ENCODE measurements at regions not wholly inside any gene's neighbourhood (a gene's known extent, or its start where the extent isn't known, plus 50 kb on each side); places are given as distances from the start of the nearest gene placed in this dataset.
A peak's percentile ranks its signal among the peaks of the same experiment; 100 is the strongest.

GRCh38 chr16:73608911-73609310, 561.0 kb upstream of the ZFHX3 start:
- no peaks in the 10 kb centered on the region for H4K20me1 ChIP-seq (replicated peaks; ENCODE audit: insufficient read depth)
- no peaks in the 10 kb centered on the region for H3K36me3 Mint-ChIP-seq (ENCODE audit: low read depth)
- H3K36me3 ChIP-seq (ENCODE audit: insufficient read depth): no peaks in the 10 kb centered on the region
- H3K27me3 ChIP-seq (ENCODE audit: insufficient read depth): no peaks in the 10 kb centered on the region
- H3K27ac Mint-ChIP-seq: no peak overlapping the region
- no peak overlapping the region for H3K4me3 ChIP-seq
- H3K4me1 Mint-ChIP-seq: peaks cover 45% of the 10 kb centered on the region
- peak overlapping the region; percentile 10; the same call in 1 of the 2 replicates for H3K4me2 ChIP-seq
- H3K9me3 Mint-ChIP-seq: no peaks in the 10 kb centered on the region
- no peak for ATAC-seq
- no peak overlapping the region for H3K4me3 Mint-ChIP-seq
- H3K9me2 ChIP-seq (ENCODE audit: insufficient read depth): peaks cover 5% of the 10 kb centered on the region; the same call in 1 of the 2 replicates
- peaks cover 2% of the 10 kb centered on the region for H3K27me3 Mint-ChIP-seq (ENCODE audit: insufficient read depth, low read depth, poor library complexity)
- no peak for DNase-seq (ENCODE audit: low spot score)
- TF ChIP-seq NANOG (IDR thresholded peaks at IDR 0.05; ENCODE audit: borderline replicate concordance) (no peak), CREB1 (CRISPR knock-in tag; IDR thresholded peaks at IDR 0.05; ENCODE audit: low read depth) (no peak), STAT1 (IDR thresholded peaks at IDR 0.05; ENCODE audit: unreplicated experiment) (no peak), EZH2 (IDR thresholded peaks at IDR 0.05; ENCODE audit: low read depth, unreplicated experiment) (no peak), POLR2AphosphoS5 (IDR thresholded peaks at IDR 0.05; ENCODE audit: low read depth) (no peak), EZH2phosphoT487 (IDR thresholded peaks at IDR 0.05; ENCODE audit: unreplicated experiment) (no peak), ZNF331 (CRISPR knock-in tag; IDR thresholded peaks at IDR 0.05; ENCODE audit: low read depth) (no peak), ETS1 (IDR thresholded peaks at IDR 0.05) (no peak), REST (IDR thresholded peaks at IDR 0.05; ENCODE audit: unreplicated experiment) (no peak), ZNF114 (CRISPR knock-in tag; IDR thresholded peaks at IDR 0.05) (no peak), JUNB (IDR thresholded peaks at IDR 0.05; ENCODE audit: unreplicated experiment) (no peak), ZNF462 (CRISPR knock-in tag; IDR thresholded peaks at IDR 0.05) (no peak)
- TF ChIP-seq, protein P1, sequence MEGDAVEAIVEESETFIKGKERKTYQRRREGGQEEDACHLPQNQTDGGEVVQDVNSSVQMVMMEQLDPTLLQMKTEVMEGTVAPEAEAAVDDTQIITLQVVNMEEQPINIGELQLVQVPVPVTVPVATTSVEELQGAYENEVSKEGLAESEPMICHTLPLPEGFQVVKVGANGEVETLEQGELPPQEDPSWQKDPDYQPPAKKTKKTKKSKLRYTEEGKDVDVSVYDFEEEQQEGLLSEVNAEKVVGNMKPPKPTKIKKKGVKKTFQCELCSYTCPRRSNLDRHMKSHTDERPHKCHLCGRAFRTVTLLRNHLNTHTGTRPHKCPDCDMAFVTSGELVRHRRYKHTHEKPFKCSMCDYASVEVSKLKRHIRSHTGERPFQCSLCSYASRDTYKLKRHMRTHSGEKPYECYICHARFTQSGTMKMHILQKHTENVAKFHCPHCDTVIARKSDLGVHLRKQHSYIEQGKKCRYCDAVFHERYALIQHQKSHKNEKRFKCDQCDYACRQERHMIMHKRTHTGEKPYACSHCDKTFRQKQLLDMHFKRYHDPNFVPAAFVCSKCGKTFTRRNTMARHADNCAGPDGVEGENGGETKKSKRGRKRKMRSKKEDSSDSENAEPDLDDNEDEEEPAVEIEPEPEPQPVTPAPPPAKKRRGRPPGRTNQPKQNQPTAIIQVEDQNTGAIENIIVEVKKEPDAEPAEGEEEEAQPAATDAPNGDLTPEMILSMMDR (conservative IDR thresholded peaks at IDR 0.05; ENCODE audit: low read depth in 2 of 2): no peak
- H3K4me1 ChIP-seq (ENCODE audit: insufficient read depth): peaks cover 57% of the 10 kb centered on the region
- H2AFZ ChIP-seq: no peak overlapping the region
- no peak overlapping the region for H3K27ac ChIP-seq (ENCODE audit: low read depth)
- no peaks in the 10 kb centered on the region for H3F3A ChIP-seq (replicated peaks; ENCODE audit: low read depth)
- no peaks in the 10 kb centered on the region for H3K79me2 ChIP-seq (replicated peaks; ENCODE audit: insufficient read depth)
